Endothelial cell of umbilical vein (primary cell): ENCODE measurements at regions not wholly inside any gene's neighbourhood (a gene's known extent, or its start where the extent isn't known, plus 50 kb on each side); places are given as distances from the start of the nearest gene placed in this dataset.

Experiments used
- BruUV-seq: library from RNA; stranded (reverse); fragments of 400-500 nt; replicated peaks from 2 replicates; lab custom pipeline; 2021; lab: Mats Ljungman, UMichigan
- CTCF ChIA-PET: fragments of 300-600, 350-600 bp; sonication (Branson Sonifier 250); formaldehyde crosslinking; loops from one replicate; lab custom pipeline; 2021; ENCODE audit warnings: antibody characterized with exemption, inconsistent platforms; lab: Charles Lee
- POLR2A ChIA-PET: fragments of 300-600, 350-600 bp; sonication (Branson Sonifier 250); formaldehyde crosslinking; loops from one replicate; lab custom pipeline; 2021; ENCODE audit warnings: antibody characterized with exemption, inconsistent platforms; lab: Charles Lee
- DNase-seq: peaks from one replicate; pipeline ENCODE4 v3.0.0-alpha.2; 2011; ENCODE audit warnings: low read depth, low spot score
- FAIRE-seq: peaks from 2 replicates; lab custom pipeline; 2011; peaks lifted over from hg19 to GRCh38; lab: Jason Lieb, UNC
- H2AFZ ChIP-seq: 2 replicates; pipeline ENCODE4 v1.6.0; 2012; ENCODE audit warnings: low read depth, low read length, control low read depth, inconsistent platforms
- H3K27ac ChIP-seq: 2 replicates; pipeline ENCODE4 v1.5.1; 2011; ENCODE audit warnings: low read depth, mild to moderate bottlenecking, control low read depth, low read length, moderate library complexity; ENCODE audit not compliant: insufficient read depth
- H3K27me3 ChIP-seq, 2 experiments: 2 replicates each; pipeline versions ENCODE4 v1.6.0 to v1.6.1; 2011; ENCODE audit warnings: low read length in 2 of 2, mixed read lengths in 1 of 2; ENCODE audit not compliant: control insufficient read depth in 2 of 2, insufficient read depth in 2 of 2
- H3K36me3 ChIP-seq, 2 experiments: 2 replicates in 1 of 2; 3 replicates in 1 of 2; pipeline ENCODE4 v1.5.1; 2011; ENCODE audit warnings: low read length in 2 of 2, mild to moderate bottlenecking in 1 of 2, moderate library complexity in 1 of 2; ENCODE audit not compliant: control insufficient read depth in 2 of 2, insufficient read depth in 2 of 2; ENCODE audit errors: extremely low read depth in 1 of 2
- H3K4me1 ChIP-seq: 3 replicates; pipeline ENCODE4 v1.5.1; 2011; ENCODE audit warnings: mild to moderate bottlenecking, low read length; ENCODE audit not compliant: control insufficient read depth, insufficient read depth; ENCODE audit errors: extremely low read depth
- H3K4me2 ChIP-seq: 2 replicates; pipeline ENCODE4 v1.6.1; 2011; ENCODE audit warnings: low read length, control low read depth, mixed read lengths; ENCODE audit not compliant: insufficient read depth
- H3K4me3 ChIP-seq, 3 experiments: fragments of 200-600 bp in 1 of 3; sonication (generic), shearing (Covaris generic) in 1 of 3; replicated peaks in 1 of 3; 2 replicates each; pipeline ENCODE4 v1.5.1; 2011 to 2016; ENCODE audit warnings: control low read depth in 3 of 3, low read length in 3 of 3, mild to moderate bottlenecking in 2 of 3, inconsistent platforms in 1 of 3, low read depth in 1 of 3, moderate library complexity in 1 of 3; ENCODE audit not compliant: insufficient read depth in 1 of 3
- H3K79me2 ChIP-seq: 2 replicates; pipeline ENCODE4 v1.6.0; 2012; ENCODE audit warnings: low read length, inconsistent platforms; ENCODE audit not compliant: control insufficient read depth, insufficient read depth
- H3K9ac ChIP-seq: replicated peaks from 2 replicates; pipeline ENCODE3; 2011; ENCODE audit warnings: low read length, control low read depth; ENCODE audit not compliant: insufficient read depth; ENCODE audit errors: extremely low read depth
- H3K9me1 ChIP-seq: replicated peaks from 3 replicates; pipeline ENCODE4 v1.6.0; 2011; ENCODE audit warnings: mild to moderate bottlenecking, low read length; ENCODE audit not compliant: control insufficient read depth, insufficient read depth; ENCODE audit errors: extremely low read depth
- H3K9me3 ChIP-seq: replicated peaks from 2 replicates; pipeline ENCODE4 v1.5.1; 2012; ENCODE audit warnings: low read length, inconsistent platforms; ENCODE audit not compliant: control insufficient read depth, insufficient read depth
- H4K20me1 ChIP-seq: replicated peaks from 2 replicates; pipeline ENCODE3; 2011; ENCODE audit warnings: mild to moderate bottlenecking, low read length; ENCODE audit not compliant: control insufficient read depth, insufficient read depth; ENCODE audit errors: extremely low read depth
- EZH2 ChIP-seq: IDR thresholded peaks from 2 replicates; pipeline ENCODE4 v1.6.1; 2012; ENCODE audit warnings: borderline replicate concordance, low read depth, mild to moderate bottlenecking, moderate library complexity, low read length, inconsistent platforms; ENCODE audit not compliant: severe bottlenecking
- FOS ChIP-seq: IDR thresholded peaks from 2 replicates; pipeline ENCODE4 v1.6.1; 2011; ENCODE audit warnings: mild to moderate bottlenecking, low read length, moderate library complexity, borderline replicate concordance; ENCODE audit not compliant: insufficient read depth
- GATA2 ChIP-seq: IDR thresholded peaks from 2 replicates; pipeline ENCODE4 v1.7.0; 2011; ENCODE audit warnings: low read depth, mild to moderate bottlenecking, moderate library complexity, mixed read lengths, low read length; ENCODE audit not compliant: insufficient read length, insufficient read depth
- JUN ChIP-seq: IDR thresholded peaks from 2 replicates; pipeline ENCODE4 v1.6.1; 2011; ENCODE audit warnings: borderline replicate concordance, low read depth; ENCODE audit not compliant: insufficient read length, insufficient read depth
- MYC ChIP-seq: IDR thresholded peaks from one replicate; pipeline ENCODE4 v1.6.1; 2011; ENCODE audit warnings: mild to moderate bottlenecking, low read depth, low read length
- POLR2A ChIP-seq: IDR thresholded peaks from 2 replicates; pipeline ENCODE4 v1.6.1; 2012; ENCODE audit warnings: low read depth, mild to moderate bottlenecking, control low read depth, low read length
- POLR2AphosphoS5 ChIP-seq: IDR thresholded peaks from 2 replicates; pipeline ENCODE4 v1.6.1; 2012; ENCODE audit warnings: low read depth, mild to moderate bottlenecking, control low read depth, low read length, moderate library complexity; ENCODE audit not compliant: insufficient read depth
- dilution Hi-C: fragments of 300-500 bp; cut with MboI; formaldehyde crosslinking; loops from one replicate; pipeline ENCODE4 v1.15.0; 2019; ENCODE audit warnings: low sequenced_read_pairs; ENCODE audit not compliant: extremely low pct_ligation_motif_present
- intact Hi-C: fragments of 100-400 bp; cut with micrococcal nuclease; formaldehyde crosslinking; loops from one replicate; pipeline ENCODE4 v1.10.0; 2022
- TF ChIP-seq, protein P1 (sequence below): IDR thresholded peaks from 2 replicates; pipeline ENCODE4 v1.6.1; 2011; ENCODE audit not compliant: insufficient read depth, insufficient read length
- TF ChIP-seq, protein P2 (sequence below), 2 donors: IDR thresholded peaks; 1 replicate in 1 of 2; 2 replicates in 1 of 2; pipeline ENCODE4 v1.5.1; 2011; ENCODE audit warnings: low read length in 2 of 2, mild to moderate bottlenecking in 2 of 2, moderate library complexity in 2 of 2, control low read depth in 1 of 2, inconsistent platforms in 1 of 2, low read depth in 1 of 2; ENCODE audit not compliant: insufficient read depth in 1 of 2; ENCODE audit errors: extremely low read depth in 1 of 2

DNA sequence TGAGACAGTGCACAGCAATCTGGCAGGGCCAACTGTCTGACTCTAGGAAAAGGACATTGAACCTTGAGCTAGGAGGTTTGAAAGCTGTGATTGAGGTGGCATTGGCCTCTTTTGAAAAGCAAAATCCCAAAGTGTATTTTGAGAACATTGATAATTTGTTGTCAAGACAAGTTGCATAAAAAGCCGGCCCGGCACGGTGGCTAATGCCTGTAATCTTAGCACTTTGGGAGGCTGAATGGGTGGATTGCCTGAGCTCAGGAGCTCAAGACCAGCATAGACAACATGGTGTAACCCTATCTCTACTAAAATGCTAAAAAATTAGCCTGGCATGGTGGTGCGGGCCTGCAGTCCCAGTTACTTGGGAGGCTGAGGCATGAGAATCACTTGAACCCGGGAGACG, 331.6 kb downstream of the DUSP6 start:
- no peak overlapping the region for H3K9ac ChIP-seq
- no peaks in the 10 kb centered on the region for H3K27me3 ChIP-seq
- CTCF ChIA-PET: interaction anchor here (1.5 to 5.6 kb wide), 3 partner anchors 331 to 506 kb away, joined by 5 to 171 read pairs (median 29); partner anchors contain the start of genes DUSP6, GALNT4 and POC1B
- no peak overlapping the region for H2AFZ ChIP-seq
- no peaks in the 10 kb centered on the region for H3K36me3 ChIP-seq
- H3K4me3 ChIP-seq: no peak overlapping the region
- H4K20me1 ChIP-seq: no peaks in the 10 kb centered on the region
- dilution Hi-C loops (no loop called here), intact Hi-C loops (no loop called here)
- POLR2A ChIA-PET: no interaction called here
- no peaks in the 10 kb centered on the region for H3K79me2 ChIP-seq
- FAIRE-seq (no peak), DNase-seq (no peak)
- H3K4me2 ChIP-seq: no peak overlapping the region
- H3K4me1 ChIP-seq: peaks cover 8% of the 10 kb centered on the region
- no peak overlapping the region for H3K27ac ChIP-seq
- TF ChIP-seq, protein P1, sequence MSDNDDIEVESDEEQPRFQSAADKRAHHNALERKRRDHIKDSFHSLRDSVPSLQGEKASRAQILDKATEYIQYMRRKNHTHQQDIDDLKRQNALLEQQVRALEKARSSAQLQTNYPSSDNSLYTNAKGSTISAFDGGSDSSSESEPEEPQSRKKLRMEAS: no peak
- TF ChIP-seq FOS (no peak), POLR2A (no peak), JUN (no peak), POLR2AphosphoS5 (no peak), GATA2 (no peak), MYC (no peak), EZH2 (no peak)
- TF ChIP-seq, protein P2, sequence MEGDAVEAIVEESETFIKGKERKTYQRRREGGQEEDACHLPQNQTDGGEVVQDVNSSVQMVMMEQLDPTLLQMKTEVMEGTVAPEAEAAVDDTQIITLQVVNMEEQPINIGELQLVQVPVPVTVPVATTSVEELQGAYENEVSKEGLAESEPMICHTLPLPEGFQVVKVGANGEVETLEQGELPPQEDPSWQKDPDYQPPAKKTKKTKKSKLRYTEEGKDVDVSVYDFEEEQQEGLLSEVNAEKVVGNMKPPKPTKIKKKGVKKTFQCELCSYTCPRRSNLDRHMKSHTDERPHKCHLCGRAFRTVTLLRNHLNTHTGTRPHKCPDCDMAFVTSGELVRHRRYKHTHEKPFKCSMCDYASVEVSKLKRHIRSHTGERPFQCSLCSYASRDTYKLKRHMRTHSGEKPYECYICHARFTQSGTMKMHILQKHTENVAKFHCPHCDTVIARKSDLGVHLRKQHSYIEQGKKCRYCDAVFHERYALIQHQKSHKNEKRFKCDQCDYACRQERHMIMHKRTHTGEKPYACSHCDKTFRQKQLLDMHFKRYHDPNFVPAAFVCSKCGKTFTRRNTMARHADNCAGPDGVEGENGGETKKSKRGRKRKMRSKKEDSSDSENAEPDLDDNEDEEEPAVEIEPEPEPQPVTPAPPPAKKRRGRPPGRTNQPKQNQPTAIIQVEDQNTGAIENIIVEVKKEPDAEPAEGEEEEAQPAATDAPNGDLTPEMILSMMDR (IDR thresholded peaks at IDR 0.05; ENCODE audit: extremely low read depth in 1 of 2, insufficient read depth in 1 of 2, low read depth in 1 of 2, low read length in 2 of 2): no peak
- no TSS peak for BruUV-seq
- H3K9me3 ChIP-seq: no peaks in the 10 kb centered on the region
- no peaks in the 10 kb centered on the region for H3K9me1 ChIP-seq
